HG03060 (cell line): ENCODE measurements at regions not wholly inside any gene's neighbourhood (a gene's known extent, or its start where the extent isn't known, plus 50 kb on each side); places are given as distances from the start of the nearest gene placed in this dataset.

ENCODE experiments used
- ATAC-seq: cut with Tn5 transposase; IDR thresholded peaks from one replicate; pipeline ENCODE4 v1.9.1; 2021; ENCODE audit warnings: low read depth, moderate number of reproducible peaks; ENCODE audit not compliant: unreplicated experiment

- ATAC-seq, result no peak
These were observed 321.1 kb downstream of the STIM2 start for GRCh38 chr4:27181693-27182092.

DNA sequence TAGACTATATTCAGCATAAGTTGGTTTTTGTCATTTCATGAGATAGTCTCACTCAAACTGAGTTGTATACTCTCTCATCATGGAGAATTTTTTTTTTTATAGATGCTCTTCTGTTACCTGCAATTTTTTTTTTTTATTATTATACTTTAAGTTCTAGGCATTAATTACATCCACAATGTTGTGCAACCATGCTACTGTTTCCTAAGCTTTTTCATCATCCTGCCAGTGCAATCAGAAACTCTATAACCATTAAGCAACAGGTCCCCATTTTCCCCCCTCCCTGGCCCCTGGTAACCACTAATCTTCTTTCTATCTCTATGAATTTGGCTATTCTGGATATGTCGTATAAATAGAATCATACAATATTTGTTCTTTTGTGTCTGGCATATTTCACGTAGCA, 321.6 kb downstream of the STIM2 start:
- no peak for ATAC-seq

DNA sequence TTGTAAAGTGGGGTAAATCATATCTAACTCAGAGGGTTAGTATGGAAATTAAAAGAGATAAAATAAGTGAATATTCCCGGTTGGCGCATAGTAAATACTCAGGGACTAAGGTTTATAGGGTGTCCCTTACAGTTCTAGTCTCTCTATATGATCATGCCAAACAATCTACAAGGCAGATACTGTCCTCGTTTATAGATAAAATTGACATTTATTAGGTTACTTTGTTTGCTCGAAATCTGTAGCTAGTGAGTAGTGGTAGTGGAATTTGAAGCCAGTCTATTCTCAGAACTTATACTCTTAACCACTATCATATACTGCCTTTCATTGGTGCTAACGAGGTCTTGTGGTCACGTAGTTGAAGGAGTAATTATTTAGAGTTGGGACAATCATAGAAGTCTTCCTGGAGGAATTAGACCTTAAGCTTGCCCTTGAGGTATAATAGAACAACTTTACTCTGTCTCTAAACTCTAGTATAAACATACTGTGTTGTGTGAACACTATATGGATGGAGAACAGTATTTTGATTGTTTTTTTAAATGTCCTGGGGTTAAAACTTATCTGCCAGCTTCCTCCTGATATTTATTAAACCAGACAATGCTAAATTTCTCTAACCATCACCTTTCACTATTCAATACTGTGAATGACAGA, 324.0 kb downstream of the STIM2 start:
- no peak for ATAC-seq

DNA sequence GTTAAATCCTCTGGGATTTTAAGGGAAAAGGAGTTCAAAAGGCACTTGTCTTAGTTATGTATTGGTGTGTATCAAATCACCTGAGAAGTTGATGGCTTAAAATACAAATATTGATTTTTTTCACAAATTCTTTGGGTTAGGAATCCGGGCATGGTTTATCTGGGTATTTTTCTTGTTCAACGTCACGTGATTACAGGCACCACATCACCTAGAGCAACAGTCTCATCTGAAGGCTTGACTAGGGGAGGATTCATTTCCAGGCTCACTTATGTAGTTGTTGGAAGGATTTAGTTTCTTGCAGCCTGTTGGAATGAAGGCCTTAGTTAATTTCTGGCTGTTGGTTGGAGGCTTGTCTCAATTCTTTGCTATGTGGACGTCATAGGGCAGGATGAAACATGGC, 326.1 kb downstream of the STIM2 start:
- no peak for ATAC-seq

DNA sequence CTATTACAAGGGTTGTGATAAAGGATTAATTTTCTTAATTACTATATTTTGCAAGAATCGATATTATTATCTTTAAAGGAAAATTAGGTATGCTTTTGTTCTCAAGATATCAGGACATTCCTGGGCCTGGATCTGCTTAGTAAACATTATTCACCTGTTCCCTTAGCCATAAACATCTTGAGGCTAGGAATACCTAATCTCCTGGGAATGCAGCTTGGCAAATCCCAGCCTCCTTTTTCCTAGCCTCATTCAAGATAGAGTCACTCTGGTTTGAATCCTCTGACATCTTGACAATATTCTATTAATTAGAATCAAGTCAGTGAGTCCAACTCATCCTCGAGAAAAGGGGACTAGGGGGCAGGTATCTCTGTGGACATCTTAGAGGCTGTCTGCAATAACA, 327.1 kb downstream of the STIM2 start:
- ATAC-seq, result no peak

DNA sequence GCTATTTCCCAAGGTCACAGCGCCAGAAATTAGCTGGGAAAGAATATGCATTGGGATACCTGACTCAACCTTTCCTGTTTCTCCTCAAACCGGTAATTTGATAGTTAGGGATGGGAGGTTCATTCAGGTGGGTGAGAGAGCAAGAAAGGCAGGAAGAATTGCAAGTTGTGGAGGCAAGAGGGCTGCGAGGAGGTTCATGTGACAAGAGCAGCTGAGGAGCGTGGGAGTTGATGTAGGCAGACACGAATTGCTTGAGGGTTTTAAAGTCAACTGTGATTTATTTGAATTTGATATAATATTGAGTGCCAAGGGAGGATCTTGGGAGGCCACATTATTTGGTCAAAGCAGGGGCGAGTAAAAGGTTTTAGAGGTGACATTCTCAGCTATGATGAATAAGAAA, 329.0 kb downstream of the STIM2 start:
- no peak for ATAC-seq

GRCh38 chr4:27191592-27191991, 331.0 kb downstream of the STIM2 start:
- ATAC-seq, result no peak

GRCh38 chr4:27194599-27195176, 334.0 kb downstream of the STIM2 start:
- no peak for ATAC-seq

GRCh38 chr4:27198246-27198645, 337.6 kb downstream of the STIM2 start:
- no peak for ATAC-seq

DNA sequence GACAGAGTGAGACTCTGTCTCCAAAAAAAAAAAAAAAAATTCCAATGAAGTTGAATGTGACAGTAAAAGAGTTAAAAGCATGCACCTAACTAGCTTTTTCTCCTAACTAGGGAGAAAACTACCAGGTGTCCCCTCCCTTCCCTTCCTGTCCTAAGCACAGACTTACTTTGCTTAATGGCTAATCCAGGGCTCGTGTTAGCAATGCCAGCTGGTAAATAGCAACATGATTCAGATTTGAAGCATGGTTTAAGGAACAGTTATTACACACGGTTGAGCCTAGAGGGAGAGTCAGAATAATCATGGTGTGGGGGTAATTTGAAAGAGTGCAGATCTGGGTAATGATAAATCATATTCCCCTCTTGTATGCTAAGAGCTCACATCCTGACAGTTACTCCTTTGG, 338.3 kb downstream of the STIM2 start:
- ATAC-seq, result no peak

DNA sequence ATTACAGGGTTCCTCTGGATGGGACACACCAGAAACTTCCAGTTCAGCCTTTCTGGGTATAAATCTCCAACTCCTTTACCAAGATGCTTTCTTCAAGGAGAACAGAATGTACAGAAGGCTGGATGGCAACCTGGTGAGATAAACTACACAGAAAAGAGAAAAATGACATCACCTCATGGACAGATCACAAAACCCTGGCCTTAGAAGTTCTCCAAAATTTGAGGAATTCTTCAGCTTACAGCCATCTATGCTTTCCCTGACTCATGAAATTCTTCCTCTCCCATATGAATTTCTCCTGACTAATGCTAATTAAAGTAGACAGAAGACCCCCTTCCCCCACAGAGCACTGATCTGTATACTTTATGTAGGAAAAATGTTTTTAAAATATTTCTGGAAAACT, 345.4 kb downstream of the STIM2 start:
- ATAC-seq, result no peak

DNA sequence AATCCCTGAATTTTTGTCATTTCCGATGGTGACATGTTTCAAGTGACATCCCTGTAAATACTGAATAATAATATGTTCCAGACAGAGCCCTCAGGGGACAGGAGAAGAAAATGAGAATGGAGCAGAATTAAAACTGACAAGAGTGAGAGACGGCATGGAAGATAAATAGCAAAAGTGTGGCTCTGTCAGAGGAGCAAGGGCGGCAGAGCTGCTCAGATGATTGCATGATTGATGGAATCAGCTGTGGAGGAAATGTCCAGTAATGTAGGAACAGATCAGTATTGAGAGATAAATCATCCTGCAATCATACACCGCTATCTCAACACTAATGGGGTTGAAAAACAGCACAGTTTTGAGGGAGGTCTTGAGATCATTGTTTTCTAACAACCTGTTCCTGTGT, 350.3 kb downstream of the STIM2 start:
- ATAC-seq, result no peak

- ATAC-seq, result no peak
These were observed 353.4 kb downstream of the STIM2 start for GRCh38 chr4:27214010-27214409.

DNA sequence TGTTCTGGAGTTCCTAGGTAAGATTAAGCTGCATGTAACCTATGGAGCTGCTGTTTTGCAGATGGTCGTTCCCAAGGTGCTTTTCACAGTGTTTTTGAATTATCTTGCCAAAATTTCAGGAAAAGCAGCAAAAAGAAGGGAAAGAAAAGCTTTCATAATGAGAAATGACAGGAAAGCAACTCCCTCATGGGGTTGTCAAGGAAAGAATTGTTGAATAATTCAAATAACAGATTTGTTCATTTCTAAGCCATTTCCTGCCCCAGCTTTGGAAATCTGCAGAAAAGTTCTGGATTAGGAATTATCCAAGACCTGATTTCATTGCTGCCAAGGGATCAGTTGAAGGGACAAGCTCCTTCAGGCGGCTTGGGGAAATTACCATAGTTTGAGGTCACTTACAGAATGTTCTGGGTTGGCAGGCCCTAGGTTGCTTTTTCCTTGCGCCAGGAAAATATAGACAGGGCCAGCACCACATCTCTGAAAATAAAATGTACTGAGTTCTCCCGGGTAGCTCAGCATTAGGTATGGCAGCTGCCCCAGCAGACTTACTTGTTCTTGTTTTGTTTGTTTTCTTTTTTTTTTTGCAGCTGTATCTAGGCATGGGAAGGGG, 354.7 kb downstream of the STIM2 start:
- no peak for ATAC-seq

- ATAC-seq, result no peak
These were observed 356.7 kb downstream of the STIM2 start for GRCh38 chr4:27217261-27217769.

DNA sequence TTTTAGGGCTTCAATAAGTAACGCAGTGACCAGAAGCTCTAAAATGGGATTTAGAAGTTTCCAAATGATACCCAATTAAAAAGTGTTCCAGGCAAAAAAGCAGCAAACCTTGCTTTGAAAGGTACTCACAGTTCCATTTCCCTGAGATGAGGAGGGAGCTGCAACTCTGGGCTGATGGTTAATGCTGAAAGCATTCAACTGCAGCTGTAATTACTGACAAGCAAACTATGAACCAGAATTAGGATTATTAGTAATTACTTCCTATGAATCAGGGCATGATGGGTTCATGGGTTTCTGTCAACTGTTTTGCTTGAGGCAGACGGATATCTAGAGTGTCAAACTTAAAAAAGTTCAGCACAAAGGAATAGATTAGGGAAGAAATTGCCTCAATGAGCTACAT, 357.4 kb downstream of the STIM2 start:
- no peak for ATAC-seq

DNA sequence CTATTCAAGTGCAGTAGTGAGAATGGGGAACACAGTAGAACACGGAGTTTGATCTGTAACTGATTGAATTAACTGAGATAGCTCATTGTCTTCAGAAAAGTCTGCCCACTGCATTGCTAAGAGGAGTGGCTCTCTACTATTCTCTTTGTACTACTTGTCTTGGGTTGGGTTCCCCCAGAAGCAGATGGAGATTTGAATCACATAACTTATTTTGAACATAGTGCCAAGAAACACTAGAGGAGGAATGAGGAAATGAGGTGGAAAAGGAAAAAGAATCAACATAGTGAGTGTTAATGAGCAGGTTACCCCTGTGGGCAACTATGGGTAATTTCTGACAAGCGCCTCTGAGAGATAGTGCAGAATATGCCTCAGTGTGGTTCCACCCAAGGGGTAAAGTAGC, 362.7 kb downstream of the STIM2 start:
- ATAC-seq, result no peak

- no peak for ATAC-seq
These were observed 372.9 kb downstream of the STIM2 start for GRCh38 chr4:27233531-27233930.

GRCh38 chr4:27234306-27234899, 373.8 kb downstream of the STIM2 start:
- no peak for ATAC-seq

DNA sequence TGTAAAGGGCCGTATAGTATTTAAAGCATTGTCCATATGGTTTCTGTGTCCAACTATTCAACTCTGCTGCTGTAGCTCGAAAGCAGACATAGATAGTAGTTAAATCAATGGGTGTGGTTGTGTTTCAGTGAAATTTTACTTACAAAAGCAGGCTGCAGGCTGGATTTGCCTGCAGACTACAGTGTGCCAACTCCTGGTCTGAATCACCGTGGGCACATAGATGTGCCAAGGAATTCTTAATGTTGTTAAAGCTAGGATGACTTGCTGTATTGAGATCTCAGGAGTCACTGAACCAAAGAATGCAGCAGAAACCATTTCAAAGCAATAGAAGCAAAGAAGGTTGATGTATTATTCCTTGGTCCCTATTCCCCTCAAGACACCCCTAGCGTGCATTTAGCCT, 379.0 kb downstream of the STIM2 start:
- ATAC-seq, result no peak

DNA sequence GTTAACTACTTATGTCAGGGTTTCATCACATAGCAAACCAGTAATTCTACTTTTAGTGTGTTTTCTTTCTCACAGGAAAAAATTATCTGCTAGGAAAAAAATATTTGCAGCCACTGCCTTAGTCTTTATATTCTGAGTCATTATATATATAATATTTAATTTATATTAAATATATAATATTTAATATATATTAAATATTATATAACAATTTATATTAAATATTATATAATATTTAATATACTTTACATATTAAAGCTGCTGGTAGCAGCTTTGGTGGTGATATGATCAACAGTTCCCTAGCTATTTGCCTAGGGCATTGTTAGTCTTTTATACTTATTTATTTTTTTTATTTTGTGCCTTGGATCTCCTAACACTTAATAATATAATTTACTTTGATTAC, 381.6 kb downstream of the STIM2 start:
- ATAC-seq, result no peak

DNA sequence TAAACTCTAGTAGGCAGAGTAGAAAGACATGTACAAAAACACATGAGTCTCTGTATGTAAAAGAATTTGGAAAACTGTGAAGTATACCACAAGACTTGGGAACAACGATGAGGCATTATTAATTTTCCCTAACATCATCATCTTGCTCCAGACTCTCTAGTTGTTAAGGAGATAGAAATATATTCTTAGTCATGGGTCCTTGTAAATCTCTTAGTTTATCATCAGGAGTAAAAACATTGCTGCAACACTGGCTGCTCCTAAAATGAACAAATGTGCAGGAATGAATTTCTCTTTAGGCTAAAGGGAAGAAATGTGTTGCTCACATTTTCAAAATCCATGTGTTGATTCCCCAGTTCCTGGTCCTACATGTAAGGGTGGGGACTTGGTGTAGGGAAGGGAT, 384.6 kb downstream of the STIM2 start:
- ATAC-seq, result no peak
